ENCODE measurements at regions not wholly inside any gene's neighbourhood (a gene's known extent, or its start where the extent isn't known, plus 50 kb on each side); places are given as distances from the start of the nearest gene placed in this dataset.
A peak's percentile ranks its signal among the peaks of the same experiment; 100 is the strongest.

DNA sequence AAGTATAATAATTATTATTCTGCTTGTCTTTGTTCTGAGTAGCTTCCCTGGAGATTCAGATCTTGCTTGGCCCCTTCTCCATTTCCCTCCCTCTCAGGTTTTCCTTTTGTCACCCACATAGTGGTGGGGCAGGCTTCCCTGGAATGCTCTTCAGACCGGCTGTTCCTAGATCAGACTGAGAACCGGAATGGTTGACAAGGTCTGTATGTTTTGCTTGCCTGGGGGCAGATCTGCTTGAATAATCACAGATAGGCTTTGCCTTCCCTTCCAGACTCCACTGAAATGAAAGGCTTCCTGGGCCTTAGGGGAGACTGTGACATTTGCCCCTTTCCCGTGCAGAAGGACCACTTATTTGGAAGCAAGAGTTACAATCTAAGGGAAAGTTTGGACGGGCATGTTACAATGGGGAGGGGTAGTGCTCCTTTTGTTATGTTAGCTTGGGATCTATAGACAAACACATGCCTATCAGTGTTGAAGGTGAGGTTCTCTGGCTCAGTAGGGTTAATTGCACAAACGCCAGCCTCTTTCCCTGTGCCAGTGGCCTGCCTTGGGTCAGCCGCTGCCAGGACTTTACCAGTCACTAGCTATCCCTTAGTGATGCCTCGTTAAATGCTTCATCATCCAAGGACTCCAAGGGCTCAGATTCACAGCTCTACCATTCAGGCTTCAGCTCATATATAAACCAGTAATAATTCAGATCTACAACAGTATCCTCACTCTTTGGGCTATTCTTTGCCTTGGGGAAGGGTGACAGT lies 178.6 kb downstream of the SNAPC1 start:
- WGBS, 2 experiments (ENCODE audit: extremely low coverage in 2 of 2, insufficient read length in 1 of 2) = 100% methylated on average over 1 of the region's 7 CpGs; no CpG with 5 or more reads in 1 of the 2 experiments
- Histone ChIP-seq H3K23ac (ENCODE audit: low read depth, low read length) (no peak overlapping the region; the same call in 1 of the 2 replicates), H2BK15ac (ENCODE audit: low read depth, low read length) (peak overlapping the region; percentile 42; the same call in 1 of the 3 replicates), H2BK5ac (ENCODE audit: low read depth, low read length, poor library complexity, severe bottlenecking) (no peak overlapping the region), H4K20me1 (ENCODE audit: insufficient read depth, low read length) (no peaks in the 10 kb centered on the region), H3K79me1 (ENCODE audit: low read depth in 1 of 2, low read length in 2 of 2) (peaks cover 0 to 4% of the 10 kb centered on the region in 2 experiments; a peak in 1 of 4 replicates), H4K8ac (ENCODE audit: low read depth in 2 of 2, low read length in 2 of 2) (peak overlapping the region; percentile 16 to 61; a peak in 2 of 4 replicates), H2BK120ac (ENCODE audit: low read depth, low read length) (peak overlapping the region; percentile 54), H4K5ac (ENCODE audit: low read depth, low read length) (peak overlapping the region; percentile 70), H2AFZ (replicated peaks; ENCODE audit: low read length, poor library complexity) (peak overlapping the region; percentile 6), H3K14ac (replicated peaks; ENCODE audit: low read depth, low read length) (peak overlapping the region; percentile 24), H3K4me1 (ENCODE audit: control insufficient read depth, insufficient read depth, low read length) (peaks cover 4% of the 10 kb centered on the region), H3K27ac (ENCODE audit: insufficient read depth, low read length) (no peak overlapping the region), H3K4me2 (ENCODE audit: low read depth, low read length) (peak overlapping the region; percentile 10; the same call in 1 of the 2 replicates), H4K91ac (ENCODE audit: insufficient read depth, low read depth, low read length) (no peak overlapping the region), H3K4me3 (ENCODE audit: insufficient read depth, low read depth, low read length) (no peak overlapping the region), H2AK5ac (ENCODE audit: low read depth, low read length) (peak overlapping the region; percentile 20; the same call in 1 of the 2 replicates), H3K27me3 (ENCODE audit: control insufficient read depth, insufficient read depth, low read length) (no peaks in the 10 kb centered on the region), H3K36me3 (ENCODE audit: control insufficient read depth, insufficient read depth, low read length) (no peaks in the 10 kb centered on the region), H3K9ac (ENCODE audit: low read depth, low read length) (no peak overlapping the region), H2BK20ac (ENCODE audit: low read depth, low read length) (peak overlapping the region; percentile 40; the same call in 1 of the 2 replicates), H3K9me1 (ENCODE audit: insufficient read depth, low read length) (no peaks in the 10 kb centered on the region), H2AK9ac (replicated peaks; ENCODE audit: low read depth, low read length, poor library complexity) (no peak overlapping the region), H3K4ac (ENCODE audit: low read depth, low read length) (no peak overlapping the region; the same call in 1 of the 2 replicates), H3K9me3 (ENCODE audit: control insufficient read depth, insufficient read depth, low read length) (no peaks in the 10 kb centered on the region), H3K18ac (ENCODE audit: low read depth, low read length) (peak overlapping the region; percentile 74), H3K56ac (ENCODE audit: extremely low read depth, insufficient read depth, low read length) (no peak overlapping the region)
- ATAC-seq (ENCODE audit: low read depth) (no peak; the same call in 1 of the 2 replicates), DNase-seq (no peak)
- TF ChIP-seq MXI1 (IDR thresholded peaks at IDR 0.05; ENCODE audit: borderline replicate concordance, low read depth, low read length) (no peak), RCOR1 (IDR thresholded peaks at IDR 0.05; ENCODE audit: insufficient replicate concordance, low read length) (no peak), SMC3 (IDR thresholded peaks at IDR 0.05; ENCODE audit: low read depth, low read length) (no peak), BHLHE40 (IDR thresholded peaks at IDR 0.05; ENCODE audit: low read depth, low read length) (no peak), FOS (IDR thresholded peaks at IDR 0.05; ENCODE audit: low read depth, low read length) (no peak), CEBPB (IDR thresholded peaks at IDR 0.05; ENCODE audit: low read depth, low read length) (no peak), CHD1 (IDR thresholded peaks at IDR 0.05; ENCODE audit: low read depth, low read length) (no peak), MAFK (IDR thresholded peaks at IDR 0.05; ENCODE audit: low read depth, low read length) (no peak), MAZ (IDR thresholded peaks at IDR 0.05; ENCODE audit: borderline replicate concordance, low read depth, low read length) (no peak), NFE2L2 (IDR thresholded peaks at IDR 0.05; ENCODE audit: low read depth, low read length) (no peak)
- TF ChIP-seq, protein P1, sequence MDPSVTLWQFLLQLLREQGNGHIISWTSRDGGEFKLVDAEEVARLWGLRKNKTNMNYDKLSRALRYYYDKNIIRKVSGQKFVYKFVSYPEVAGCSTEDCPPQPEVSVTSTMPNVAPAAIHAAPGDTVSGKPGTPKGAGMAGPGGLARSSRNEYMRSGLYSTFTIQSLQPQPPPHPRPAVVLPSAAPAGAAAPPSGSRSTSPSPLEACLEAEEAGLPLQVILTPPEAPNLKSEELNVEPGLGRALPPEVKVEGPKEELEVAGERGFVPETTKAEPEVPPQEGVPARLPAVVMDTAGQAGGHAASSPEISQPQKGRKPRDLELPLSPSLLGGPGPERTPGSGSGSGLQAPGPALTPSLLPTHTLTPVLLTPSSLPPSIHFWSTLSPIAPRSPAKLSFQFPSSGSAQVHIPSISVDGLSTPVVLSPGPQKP (IDR thresholded peaks at IDR 0.05; ENCODE audit: borderline replicate concordance, low read depth, low read length) = no peak
- TF ChIP-seq, protein P2, sequence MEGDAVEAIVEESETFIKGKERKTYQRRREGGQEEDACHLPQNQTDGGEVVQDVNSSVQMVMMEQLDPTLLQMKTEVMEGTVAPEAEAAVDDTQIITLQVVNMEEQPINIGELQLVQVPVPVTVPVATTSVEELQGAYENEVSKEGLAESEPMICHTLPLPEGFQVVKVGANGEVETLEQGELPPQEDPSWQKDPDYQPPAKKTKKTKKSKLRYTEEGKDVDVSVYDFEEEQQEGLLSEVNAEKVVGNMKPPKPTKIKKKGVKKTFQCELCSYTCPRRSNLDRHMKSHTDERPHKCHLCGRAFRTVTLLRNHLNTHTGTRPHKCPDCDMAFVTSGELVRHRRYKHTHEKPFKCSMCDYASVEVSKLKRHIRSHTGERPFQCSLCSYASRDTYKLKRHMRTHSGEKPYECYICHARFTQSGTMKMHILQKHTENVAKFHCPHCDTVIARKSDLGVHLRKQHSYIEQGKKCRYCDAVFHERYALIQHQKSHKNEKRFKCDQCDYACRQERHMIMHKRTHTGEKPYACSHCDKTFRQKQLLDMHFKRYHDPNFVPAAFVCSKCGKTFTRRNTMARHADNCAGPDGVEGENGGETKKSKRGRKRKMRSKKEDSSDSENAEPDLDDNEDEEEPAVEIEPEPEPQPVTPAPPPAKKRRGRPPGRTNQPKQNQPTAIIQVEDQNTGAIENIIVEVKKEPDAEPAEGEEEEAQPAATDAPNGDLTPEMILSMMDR (conservative IDR thresholded peaks at IDR 0.05; ENCODE audit: low read depth, low read length) = no peak
- TF ChIP-seq, protein P3, sequence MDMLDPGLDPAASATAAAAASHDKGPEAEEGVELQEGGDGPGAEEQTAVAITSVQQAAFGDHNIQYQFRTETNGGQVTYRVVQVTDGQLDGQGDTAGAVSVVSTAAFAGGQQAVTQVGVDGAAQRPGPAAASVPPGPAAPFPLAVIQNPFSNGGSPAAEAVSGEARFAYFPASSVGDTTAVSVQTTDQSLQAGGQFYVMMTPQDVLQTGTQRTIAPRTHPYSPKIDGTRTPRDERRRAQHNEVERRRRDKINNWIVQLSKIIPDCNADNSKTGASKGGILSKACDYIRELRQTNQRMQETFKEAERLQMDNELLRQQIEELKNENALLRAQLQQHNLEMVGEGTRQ (IDR thresholded peaks at IDR 0.05; ENCODE audit: low read depth, low read length) = no peak
- in situ Hi-C loops (cut with MboI; ENCODE audit: low sequenced_read_pairs) (no loop called here), dilution Hi-C loops (cut with HindIII; ENCODE audit: low sequenced_read_pairs, unreplicated experiment) (no loop called here), intact Hi-C loops (cut with micrococcal nuclease) (no loop called here)
- ChIA-PET CTCF (interaction anchor here (1.0 kb wide), 2 partner anchors 13 to 177 kb away, joined by 3 to 4 read pairs; no protein-coding TSS in a partner anchor), POLR2A (ENCODE audit: unreplicated experiment) (no interaction called here)
- BruUV-seq (replicated peaks) = no TSS peak

All from IMR-90 (cell line).